ENCODE measurements at regions not wholly inside any gene's neighbourhood (a gene's known extent, or its start where the extent isn't known, plus 50 kb on each side); places are given as distances from the start of the nearest gene placed in this dataset.

- no peaks in the 10 kb centered on the region for H3K9me3 ChIP-seq
- peak in 1 of 4 donors; percentile 24 for DNase-seq
- H3K4me1 ChIP-seq: peaks cover 0 to 8% of the 10 kb centered on the region in 2 donors
- H3K36me3 ChIP-seq: no peaks in the 10 kb centered on the region
- no peaks in the 10 kb centered on the region for H3K27me3 ChIP-seq
- no peak for ATAC-seq
- no peak overlapping the region for H3K27ac ChIP-seq
- H3K4me3 ChIP-seq: no peak overlapping the region
- no peak for TF ChIP-seq CTCF (IDR thresholded peaks at IDR 0.05)
- intact Hi-C loops (cut with DNase I): no loop called here
These were observed 120.6 kb upstream of the LNX1 start for GRCh38 chr4:53711926-53712325.

- intact Hi-C loops (cut with DNase I): no loop called here
- Histone ChIP-seq H3K27me3 (no peaks in the 10 kb centered on the region), H3K27ac (no peak overlapping the region), H3K4me1 (peaks cover 0 to 10% of the 10 kb centered on the region in 2 donors), H3K4me3 (no peak overlapping the region), H3K36me3 (no peaks in the 10 kb centered on the region), H3K9me3 (no peaks in the 10 kb centered on the region)
- TF ChIP-seq CTCF (IDR thresholded peaks at IDR 0.05): no peak
- ATAC-seq (no peak), DNase-seq (no peak)
These were observed 118.4 kb upstream of the LNX1 start for GRCh38 chr4:53709693-53710092.

GRCh38 chr4:53707491-53707890, 116.2 kb upstream of the LNX1 start:
- Histone ChIP-seq H3K36me3 (no peaks in the 10 kb centered on the region), H3K4me1 (peaks cover 9 to 28% of the 10 kb centered on the region in 2 donors), H3K9me3 (no peaks in the 10 kb centered on the region), H3K27me3 (no peaks in the 10 kb centered on the region), H3K27ac (no peak overlapping the region), H3K4me3 (no peak overlapping the region)
- TF ChIP-seq CTCF (IDR thresholded peaks at IDR 0.05): no peak
- ATAC-seq: no peak
- intact Hi-C loops (cut with DNase I): no loop called here
- DNase-seq: no peak

- Histone ChIP-seq H3K27ac (no peak overlapping the region), H3K4me1 (peaks cover 13 to 35% of the 10 kb centered on the region in 2 donors), H3K36me3 (no peaks in the 10 kb centered on the region), H3K9me3 (no peaks in the 10 kb centered on the region), H3K4me3 (no peak overlapping the region), H3K27me3 (no peaks in the 10 kb centered on the region)
- DNase-seq (peak in 2 of 4 donors; percentile 36 to 57), ATAC-seq (peak; percentile 63)
- peak; percentile 44 to 51 for TF ChIP-seq CTCF (IDR thresholded peaks at IDR 0.05)
- intact Hi-C loops (cut with DNase I): no loop called here
These were observed 115.2 kb upstream of the LNX1 start for GRCh38 chr4:53706422-53707032.

DNA sequence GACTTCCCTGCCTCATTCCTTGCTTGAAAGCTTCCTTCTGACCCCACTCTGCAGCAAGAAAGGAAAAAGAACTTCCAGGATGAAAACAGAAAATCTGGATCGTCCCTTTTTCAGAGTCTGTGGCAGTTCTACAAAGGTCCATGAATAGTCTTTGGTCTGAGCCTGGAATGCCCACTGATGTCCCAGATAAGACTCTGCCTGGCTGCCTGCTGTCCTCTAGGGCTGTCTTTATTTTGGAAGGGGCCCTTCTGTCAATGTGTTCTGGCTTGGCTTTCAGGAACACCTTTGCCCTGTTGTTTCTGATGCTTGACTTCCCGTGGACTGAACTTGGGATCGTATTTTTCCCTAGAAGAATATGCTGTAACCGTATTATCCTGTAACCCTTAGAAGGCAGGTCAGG, 114.7 kb upstream of the LNX1 start:
- no peak for DNase-seq
- Histone ChIP-seq H3K27ac (no peak overlapping the region), H3K9me3 (no peaks in the 10 kb centered on the region), H3K4me3 (no peak overlapping the region), H3K4me1 (peaks cover 13 to 35% of the 10 kb centered on the region in 2 donors), H3K36me3 (no peaks in the 10 kb centered on the region), H3K27me3 (no peaks in the 10 kb centered on the region)
- no peak for ATAC-seq
- no peak for TF ChIP-seq CTCF (IDR thresholded peaks at IDR 0.05)
- intact Hi-C loops (cut with DNase I): no loop called here

All from left lung (tissue), 4 donors.